ENCODE measurements at regions not wholly inside any gene's neighbourhood (a gene's known extent, or its start where the extent isn't known, plus 50 kb on each side); places are given as distances from the start of the nearest gene placed in this dataset.
A peak's percentile ranks its signal among the peaks of the same experiment; 100 is the strongest.
"Not testable (repeated sequence)": the region's sequence is repeated elsewhere in the genome, so short reads cannot be mapped to it uniquely, and the experiment has no call there.

DNA sequence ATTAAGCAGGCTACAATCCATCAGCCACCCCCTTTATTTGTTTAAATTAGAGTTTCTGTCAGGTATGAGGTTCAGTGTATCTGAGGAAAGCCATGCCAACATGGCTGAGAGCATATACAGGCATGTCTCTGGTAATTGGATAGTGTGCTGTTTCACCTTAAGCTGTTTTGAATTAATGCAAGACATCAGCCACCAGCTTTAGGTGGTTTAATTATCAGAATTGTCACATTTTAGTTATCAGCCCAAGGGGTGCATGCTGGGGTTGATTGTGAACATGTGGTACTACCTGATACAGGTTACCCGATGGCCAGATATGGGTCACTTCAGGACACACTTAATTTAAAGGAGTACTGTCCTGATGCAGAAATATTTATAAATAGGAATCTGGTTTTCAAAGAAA is 353.2 kb upstream of the TENM3 start:
- WGBS, 2 donors, result 87 to 89% methylated on average over 1 of the region's 1 CpG
- H3K9me3 ChIP-seq (ENCODE audit: control insufficient read depth in 4 of 4, insufficient read depth in 3 of 4, low read length in 3 of 4), result no peaks in the 10 kb centered on the region
- TF ChIP-seq, protein P1, sequence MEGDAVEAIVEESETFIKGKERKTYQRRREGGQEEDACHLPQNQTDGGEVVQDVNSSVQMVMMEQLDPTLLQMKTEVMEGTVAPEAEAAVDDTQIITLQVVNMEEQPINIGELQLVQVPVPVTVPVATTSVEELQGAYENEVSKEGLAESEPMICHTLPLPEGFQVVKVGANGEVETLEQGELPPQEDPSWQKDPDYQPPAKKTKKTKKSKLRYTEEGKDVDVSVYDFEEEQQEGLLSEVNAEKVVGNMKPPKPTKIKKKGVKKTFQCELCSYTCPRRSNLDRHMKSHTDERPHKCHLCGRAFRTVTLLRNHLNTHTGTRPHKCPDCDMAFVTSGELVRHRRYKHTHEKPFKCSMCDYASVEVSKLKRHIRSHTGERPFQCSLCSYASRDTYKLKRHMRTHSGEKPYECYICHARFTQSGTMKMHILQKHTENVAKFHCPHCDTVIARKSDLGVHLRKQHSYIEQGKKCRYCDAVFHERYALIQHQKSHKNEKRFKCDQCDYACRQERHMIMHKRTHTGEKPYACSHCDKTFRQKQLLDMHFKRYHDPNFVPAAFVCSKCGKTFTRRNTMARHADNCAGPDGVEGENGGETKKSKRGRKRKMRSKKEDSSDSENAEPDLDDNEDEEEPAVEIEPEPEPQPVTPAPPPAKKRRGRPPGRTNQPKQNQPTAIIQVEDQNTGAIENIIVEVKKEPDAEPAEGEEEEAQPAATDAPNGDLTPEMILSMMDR (IDR thresholded peaks at IDR 0.05; ENCODE audit: control extremely low read depth, extremely low read depth), result no peak
- H3K4me3 ChIP-seq, result no peak overlapping the region
- ATAC-seq (ENCODE audit: insufficient read depth, low FRiP score), result no peak
- no peak overlapping the region for H3K27ac ChIP-seq (ENCODE audit: low read depth in 1 of 2, low read length in 1 of 2)
- no peak for DNase-seq
- no peak overlapping the region for H3K9ac ChIP-seq (ENCODE audit: insufficient read depth in 1 of 2, low read length in 2 of 2)
- no peaks in the 10 kb centered on the region for H3K27me3 ChIP-seq (ENCODE audit: control insufficient read depth in 3 of 3, insufficient read depth in 3 of 3, low read length in 2 of 3)
- peaks cover 0 to 4% (median 2%) of the 10 kb centered on the region in 5 donors for H3K4me1 ChIP-seq (ENCODE audit: control insufficient read depth in 5 of 5, insufficient read depth in 5 of 5, low read length in 5 of 5)
- no peaks in the 10 kb centered on the region for H3K36me3 ChIP-seq (ENCODE audit: control insufficient read depth in 4 of 4, insufficient read depth in 4 of 4, low read length in 4 of 4)

DNA sequence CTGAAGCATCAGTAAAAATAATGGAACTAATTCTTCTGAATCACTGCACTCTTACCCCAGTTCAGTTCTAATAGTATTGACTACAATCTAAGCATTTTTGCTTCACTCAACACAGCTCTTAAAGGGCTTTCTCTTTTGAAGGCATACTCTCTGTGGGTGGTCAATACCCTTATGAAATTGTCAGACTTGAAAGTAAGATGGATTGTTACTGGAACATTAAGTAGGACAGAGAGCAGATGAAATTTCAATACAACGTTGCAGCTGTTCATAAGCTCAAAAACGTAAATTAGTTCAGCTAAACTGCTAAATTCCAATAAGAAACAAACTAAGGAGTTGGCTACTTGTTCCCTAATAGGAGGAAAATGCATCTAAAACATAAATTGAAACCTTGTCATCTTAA is 352.3 kb upstream of the TENM3 start:
- no peak overlapping the region for H3K27ac ChIP-seq (ENCODE audit: low read depth in 1 of 2, low read length in 1 of 2)
- WGBS, 2 donors, result 48 to 63% methylated on average over 2 of the region's 2 CpGs
- DNase-seq (peak in 2 of 3 donors; percentile 54 to 56), ATAC-seq (ENCODE audit: insufficient read depth, low FRiP score) (no peak)
- no peak overlapping the region for H3K9ac ChIP-seq (ENCODE audit: insufficient read depth in 1 of 2, low read length in 2 of 2)
- H3K27me3 ChIP-seq (ENCODE audit: control insufficient read depth in 3 of 3, insufficient read depth in 3 of 3, low read length in 2 of 3), result no peaks in the 10 kb centered on the region
- no peak overlapping the region for H3K4me3 ChIP-seq
- no peaks in the 10 kb centered on the region for H3K36me3 ChIP-seq (ENCODE audit: control insufficient read depth in 4 of 4, insufficient read depth in 4 of 4, low read length in 4 of 4)
- TF ChIP-seq, protein P1 (IDR thresholded peaks at IDR 0.05; ENCODE audit: control extremely low read depth, extremely low read depth), result no peak
- peaks cover 0 to 4% (median 2%) of the 10 kb centered on the region in 5 donors for H3K4me1 ChIP-seq (ENCODE audit: control insufficient read depth in 5 of 5, insufficient read depth in 5 of 5, low read length in 5 of 5)
- no peaks in the 10 kb centered on the region for H3K9me3 ChIP-seq (ENCODE audit: control insufficient read depth in 4 of 4, insufficient read depth in 3 of 4, low read length in 3 of 4)

DNA sequence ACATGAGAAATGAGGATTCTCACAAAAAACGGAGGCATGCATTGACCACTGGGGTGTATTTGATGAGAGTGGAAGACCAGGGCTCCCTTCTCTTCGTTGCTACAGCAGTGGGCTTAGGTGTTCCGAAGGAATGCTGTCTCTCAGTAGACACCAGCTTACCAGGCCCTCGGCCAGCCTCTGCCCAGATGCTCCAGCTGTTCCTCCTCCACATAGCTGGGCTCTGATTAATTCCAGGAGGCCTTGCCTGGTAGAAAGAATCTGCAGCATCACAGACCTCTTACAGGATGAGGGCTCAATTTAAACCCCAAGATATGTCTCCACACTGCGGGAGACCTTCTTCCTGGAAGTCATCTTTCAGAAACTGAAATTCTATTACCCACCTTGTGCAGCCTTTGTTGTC is 346.6 kb upstream of the TENM3 start:
- Histone ChIP-seq H3K4me1 (ENCODE audit: control insufficient read depth in 5 of 5, insufficient read depth in 5 of 5, low read length in 5 of 5) (peaks cover 0 to under 1% (median 0%) of the 10 kb centered on the region in 5 donors), H3K4me3 (no peak overlapping the region), H3K9me3 (ENCODE audit: control insufficient read depth in 4 of 4, insufficient read depth in 3 of 4, low read length in 3 of 4) (peaks cover 0 to 2% (median 0%) of the 10 kb centered on the region in 4 donors), H3K27me3 (ENCODE audit: control insufficient read depth in 3 of 3, insufficient read depth in 3 of 3, low read length in 2 of 3) (no peaks in the 10 kb centered on the region), H3K27ac (ENCODE audit: low read depth in 1 of 2, low read length in 1 of 2) (no peak overlapping the region), H3K36me3 (ENCODE audit: control insufficient read depth in 4 of 4, insufficient read depth in 4 of 4, low read length in 4 of 4) (no peaks in the 10 kb centered on the region), H3K9ac (ENCODE audit: insufficient read depth in 1 of 2, low read length in 2 of 2) (no peak overlapping the region)
- DNase-seq, result no peak
- TF ChIP-seq, protein P1 (IDR thresholded peaks at IDR 0.05; ENCODE audit: control extremely low read depth, extremely low read depth), result no peak
- ATAC-seq (ENCODE audit: insufficient read depth, low FRiP score), result no peak
- 73 to 74% methylated on average over 5 of the region's 5 CpGs for WGBS, 2 donors

DNA sequence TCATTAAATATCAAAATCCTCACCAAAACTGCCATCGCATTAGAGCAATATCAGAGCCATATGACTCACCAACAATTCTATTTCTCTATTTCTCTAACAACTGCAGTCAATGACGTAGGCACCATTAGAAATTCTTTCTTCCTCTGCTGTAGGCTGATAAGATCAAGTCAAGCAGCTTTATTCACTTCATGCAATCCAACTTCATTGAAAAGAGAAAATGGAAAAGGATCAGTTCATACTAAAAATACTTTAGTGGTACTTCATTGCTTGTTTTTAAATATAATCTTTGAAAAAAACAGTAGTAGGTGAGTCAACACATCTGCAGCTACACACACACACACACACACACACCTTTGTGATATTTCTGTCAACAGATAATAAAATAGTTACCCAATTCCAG is 345.3 kb upstream of the TENM3 start:
- H3K4me3 ChIP-seq, result no peak overlapping the region
- ATAC-seq (ENCODE audit: insufficient read depth, low FRiP score) (no peak), DNase-seq (no peak)
- no peak overlapping the region for H3K9ac ChIP-seq (ENCODE audit: insufficient read depth in 1 of 2, low read length in 2 of 2)
- 63 to 70% methylated on average over 2 of the region's 2 CpGs for WGBS, 2 donors
- no peak overlapping the region for H3K27ac ChIP-seq (ENCODE audit: low read depth in 1 of 2, low read length in 1 of 2)
- no peaks in the 10 kb centered on the region for H3K4me1 ChIP-seq (ENCODE audit: control insufficient read depth in 5 of 5, insufficient read depth in 5 of 5, low read length in 5 of 5)
- no peaks in the 10 kb centered on the region for H3K36me3 ChIP-seq (ENCODE audit: control insufficient read depth in 4 of 4, insufficient read depth in 4 of 4, low read length in 4 of 4)
- H3K27me3 ChIP-seq (ENCODE audit: control insufficient read depth in 3 of 3, insufficient read depth in 3 of 3, low read length in 2 of 3), result no peaks in the 10 kb centered on the region
- TF ChIP-seq, protein P1 (IDR thresholded peaks at IDR 0.05; ENCODE audit: control extremely low read depth, extremely low read depth), result no peak
- peaks cover 0 to 2% (median 0%) of the 10 kb centered on the region in 4 donors for H3K9me3 ChIP-seq (ENCODE audit: control insufficient read depth in 4 of 4, insufficient read depth in 3 of 4, low read length in 3 of 4)

DNA sequence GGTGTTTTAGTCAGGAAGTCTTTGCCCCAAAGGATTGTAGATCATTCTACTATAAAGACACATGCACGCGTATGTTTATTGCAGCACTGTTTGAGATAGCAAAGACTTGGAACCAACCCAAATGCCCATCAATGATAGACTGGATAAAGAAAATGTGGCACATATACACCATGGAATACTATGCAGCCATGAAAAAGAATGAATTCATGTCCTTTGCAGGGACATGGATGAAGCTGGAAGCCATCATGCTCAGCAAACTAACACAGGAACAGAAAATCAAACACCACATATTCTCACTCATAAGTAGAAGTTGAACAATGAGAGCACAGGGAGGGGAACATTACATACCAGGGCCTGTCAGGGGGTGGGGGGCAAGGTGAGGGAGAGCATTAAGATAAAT is 340.8 kb upstream of the TENM3 start:
- H3K27ac ChIP-seq (ENCODE audit: low read depth in 1 of 2, low read length in 1 of 2); H3K4me1 ChIP-seq (ENCODE audit: control insufficient read depth in 5 of 5, insufficient read depth in 5 of 5, low read length in 5 of 5); H3K27me3 ChIP-seq (ENCODE audit: control insufficient read depth in 3 of 3, insufficient read depth in 3 of 3, low read length in 2 of 3); H3K9ac ChIP-seq (ENCODE audit: insufficient read depth in 1 of 2, low read length in 2 of 2); ATAC-seq (ENCODE audit: insufficient read depth, low FRiP score); H3K4me3 ChIP-seq; H3K9me3 ChIP-seq (ENCODE audit: control insufficient read depth in 4 of 4, insufficient read depth in 3 of 4, low read length in 3 of 4); H3K36me3 ChIP-seq (ENCODE audit: control insufficient read depth in 4 of 4, insufficient read depth in 4 of 4, low read length in 4 of 4); DNase-seq: not testable (repeated sequence)
- WGBS, 2 donors, result 87 to 95% methylated on average over 2 of the region's 2 CpGs
